PC-3 (cell line): ENCODE measurements at regions not wholly inside any gene's neighbourhood (a gene's known extent, or its start where the extent isn't known, plus 50 kb on each side); places are given as distances from the start of the nearest gene placed in this dataset.

ENCODE experiments used
- ATAC-seq: fragments of 200-7000 bp; cut with Tn5 transposase; 2 replicates; pipeline ENCODE4 v1.9.1; 2020; ENCODE audit warnings: mild to moderate bottlenecking, moderate library complexity
- BruUV-seq: library from RNA; stranded (reverse); fragments of 400-500 nt; replicated peaks from 2 replicates; lab custom pipeline; 2021; lab: Mats Ljungman, UMichigan
- CTCF ChIA-PET: fragments of 300-600 bp; sonication (Branson Sonifier 250); formaldehyde crosslinking; loops from one replicate; lab custom pipeline; 2022; ENCODE audit warnings: antibody characterized with exemption; lab: Charles Lee
- POLR2A ChIA-PET: fragments of 300-600 bp; sonication (Branson Sonifier 250); formaldehyde crosslinking; loops from one replicate; lab custom pipeline; 2022; ENCODE audit warnings: antibody characterized with exemption; ENCODE audit not compliant: unreplicated experiment; lab: Charles Lee
- DNase-seq: peaks from one replicate; pipeline ENCODE4 v3.0.0-alpha.2; 2015
- H2AFZ ChIP-seq: fragments of 300-600 bp; sonication (generic); 2 replicates; pipeline ENCODE4 v1.6.0; 2016; ENCODE audit warnings: antibody characterized with exemption, low read length
- H3F3A ChIP-seq: fragments of 300-600 bp; sonication (generic); one replicate; pipeline ENCODE4 v1.6.0; 2017; ENCODE audit warnings: antibody characterized with exemption, low read length, control low read depth, mild to moderate bottlenecking; ENCODE audit not compliant: unreplicated experiment
- H3K27ac ChIP-seq: fragments of 300-600 bp; sonication (generic); 2 replicates; pipeline ENCODE4 v1.5.1; 2016; ENCODE audit warnings: mild to moderate bottlenecking, low read length
- H3K27me3 ChIP-seq: fragments of 300-600 bp; sonication (generic); 2 replicates; pipeline ENCODE4 v1.6.1; 2016; ENCODE audit warnings: low read length, mixed read lengths
- H3K36me3 ChIP-seq: fragments of 300-600 bp; sonication (generic); 2 replicates; pipeline ENCODE4 v1.6.1; 2016; ENCODE audit warnings: low read depth, mixed run types, low read length, mixed read lengths
- H3K4me1 ChIP-seq: fragments of 300-600 bp; sonication (generic); 2 replicates; pipeline ENCODE4 v1.5.1; 2016; ENCODE audit warnings: low read length; ENCODE audit not compliant: insufficient read depth
- H3K4me2 ChIP-seq: fragments of 300-600 bp; sonication (generic); 2 replicates; pipeline ENCODE4 v1.6.0; 2016; ENCODE audit warnings: low read length
- H3K4me3 ChIP-seq: fragments of 300-600 bp; sonication (generic); 2 replicates; pipeline ENCODE4 v1.5.1; 2016; ENCODE audit warnings: mild to moderate bottlenecking, low read length, mixed read lengths
- H3K79me2 ChIP-seq: fragments of 300-600 bp; sonication (generic); 2 replicates; pipeline ENCODE4 v1.6.1; 2017; ENCODE audit warnings: low read length, mixed read lengths
- H3K9ac ChIP-seq: fragments of 300-600 bp; sonication (generic); 2 replicates; pipeline ENCODE4 v1.6.0; 2016; ENCODE audit warnings: mild to moderate bottlenecking, low read length
- H3K9me2 ChIP-seq: fragments of 300-600 bp; sonication (generic); replicated peaks from 2 replicates; pipeline ENCODE4 v1.6.1; 2016; ENCODE audit warnings: mixed run types, low read length, mixed read lengths
- H3K9me3 ChIP-seq: fragments of 300-600 bp; sonication (generic); 2 replicates; pipeline ENCODE4 v1.6.1; 2016; ENCODE audit warnings: low read length, mixed read lengths
- H4K20me1 ChIP-seq: fragments of 300-600 bp; sonication (generic); 2 replicates; pipeline ENCODE4 v1.6.1; 2016; ENCODE audit warnings: low read length, mixed read lengths
- CTCF ChIP-seq: fragments of 300-600 bp; sonication (generic); conservative IDR thresholded peaks from 2 replicates; pipeline ENCODE4 v1.5.1; 2017; ENCODE audit warnings: antibody characterized with exemption, low read depth, mild to moderate bottlenecking, low read length
- EZH2 ChIP-seq: fragments of 300-600 bp; sonication (generic); IDR thresholded peaks from one replicate; pipeline ENCODE4 v1.6.1; 2017; ENCODE audit warnings: antibody characterized with exemption, mild to moderate bottlenecking, low read length; ENCODE audit not compliant: unreplicated experiment
- EZH2phosphoT487 ChIP-seq: fragments of 300-600 bp; sonication (generic); IDR thresholded peaks from 2 replicates; pipeline ENCODE4 v1.6.1; 2018; ENCODE audit warnings: mild to moderate bottlenecking, antibody characterized with exemption, low read length, borderline replicate concordance
- intact Hi-C: fragments of 100-400 bp; cut with micrococcal nuclease; formaldehyde crosslinking; loops from 2 replicates; pipeline ENCODE4 v1.9.0; 2023

- Histone ChIP-seq H3K4me3 (no peak overlapping the region), H4K20me1 (no peaks in the 10 kb centered on the region), H3K27ac (no peak overlapping the region), H3K9me2 (no peaks in the 10 kb centered on the region), H3K27me3 (peaks cover 4% of the 10 kb centered on the region; the same call in 1 of the 2 replicates), H3K4me2 (no peak overlapping the region), H2AFZ (no peak overlapping the region), H3K9me3 (no peaks in the 10 kb centered on the region), H3F3A (no peaks in the 10 kb centered on the region), H3K9ac (no peak overlapping the region), H3K4me1 (no peaks in the 10 kb centered on the region), H3K36me3 (no peaks in the 10 kb centered on the region), H3K79me2 (no peaks in the 10 kb centered on the region)
- no peak for TF ChIP-seq EZH2
- no peak for TF ChIP-seq EZH2phosphoT487
- no peak for TF ChIP-seq CTCF
- CTCF ChIA-PET: no interaction called here
- intact Hi-C loops: no loop called here
- POLR2A ChIA-PET: no interaction called here
- no TSS peak for BruUV-seq
- DNase-seq (no peak), ATAC-seq (no peak)
These were observed 94.7 kb downstream of the TSEN15 start for GRCh38 chr1:184146202-184146601.

- H3K79me2 ChIP-seq: no peaks in the 10 kb centered on the region
- no peaks in the 10 kb centered on the region for H3K9me3 ChIP-seq
- no peak overlapping the region for H3K27ac ChIP-seq
- no peaks in the 10 kb centered on the region for H4K20me1 ChIP-seq
- no peaks in the 10 kb centered on the region for H3K36me3 ChIP-seq
- no peaks in the 10 kb centered on the region for H3K4me1 ChIP-seq
- CTCF ChIA-PET: no interaction called here
- DNase-seq (no peak), ATAC-seq (no peak)
- no peak overlapping the region for H2AFZ ChIP-seq
- H3K27me3 ChIP-seq: peaks cover 4% of the 10 kb centered on the region
- H3K4me3 ChIP-seq: no peak overlapping the region
- no peak overlapping the region for H3K9ac ChIP-seq
- TF ChIP-seq EZH2phosphoT487: no peak
- BruUV-seq: no TSS peak
- H3F3A ChIP-seq: no peaks in the 10 kb centered on the region
- intact Hi-C loops: no loop called here
- no peaks in the 10 kb centered on the region for H3K9me2 ChIP-seq
- no peak overlapping the region for H3K4me2 ChIP-seq
- POLR2A ChIA-PET: no interaction called here
These were observed 99.4 kb downstream of the TSEN15 start for GRCh38 chr1:184150776-184151531.

GRCh38 chr1:184152434-184152898, 100.9 kb downstream of the TSEN15 start:
- no peak for TF ChIP-seq CTCF
- no peak for TF ChIP-seq EZH2
- no peak for TF ChIP-seq EZH2phosphoT487
- no peaks in the 10 kb centered on the region for H3K9me2 ChIP-seq
- H3K27me3 ChIP-seq: no peaks in the 10 kb centered on the region; the same call in 1 of the 2 replicates
- H3K4me1 ChIP-seq: no peaks in the 10 kb centered on the region
- ChIA-PET CTCF (no interaction called here), POLR2A (no interaction called here)
- no peak overlapping the region for H3K9ac ChIP-seq
- no peaks in the 10 kb centered on the region for H3K9me3 ChIP-seq
- H4K20me1 ChIP-seq: no peaks in the 10 kb centered on the region
- no peak overlapping the region for H3K4me2 ChIP-seq
- H3K4me3 ChIP-seq: no peak overlapping the region
- intact Hi-C loops: no loop called here
- no peaks in the 10 kb centered on the region for H3K79me2 ChIP-seq
- no TSS peak for BruUV-seq
- H3K36me3 ChIP-seq: no peaks in the 10 kb centered on the region
- no peak for ATAC-seq
- no peak for DNase-seq
- no peak overlapping the region for H2AFZ ChIP-seq
- H3F3A ChIP-seq: no peaks in the 10 kb centered on the region
- H3K27ac ChIP-seq: no peak overlapping the region
